ENCODE measurements at regions not wholly inside any gene's neighbourhood (a gene's known extent, or its start where the extent isn't known, plus 50 kb on each side); places are given as distances from the start of the nearest gene placed in this dataset.

DNA sequence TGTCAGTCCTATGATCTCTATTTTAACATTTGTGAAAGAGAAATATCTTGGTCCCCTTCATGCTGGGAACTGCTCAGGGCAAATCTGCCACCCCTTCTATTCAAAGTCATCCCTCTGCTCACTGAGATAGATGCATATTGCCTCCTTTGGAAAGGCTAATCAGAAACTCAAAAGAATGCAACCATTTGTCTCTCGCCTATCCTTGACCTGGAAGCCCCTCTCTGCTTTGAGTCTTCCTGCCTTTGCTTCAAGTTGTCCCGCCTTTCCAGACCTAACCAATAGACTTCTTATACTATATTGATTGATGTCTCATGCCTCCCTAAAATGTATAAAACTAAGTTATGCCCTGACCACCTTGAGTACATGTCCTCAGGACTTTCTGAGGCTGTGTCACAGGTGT is 97.0 kb downstream of the PSAT1 start:
- TF ChIP-seq, protein P1, sequence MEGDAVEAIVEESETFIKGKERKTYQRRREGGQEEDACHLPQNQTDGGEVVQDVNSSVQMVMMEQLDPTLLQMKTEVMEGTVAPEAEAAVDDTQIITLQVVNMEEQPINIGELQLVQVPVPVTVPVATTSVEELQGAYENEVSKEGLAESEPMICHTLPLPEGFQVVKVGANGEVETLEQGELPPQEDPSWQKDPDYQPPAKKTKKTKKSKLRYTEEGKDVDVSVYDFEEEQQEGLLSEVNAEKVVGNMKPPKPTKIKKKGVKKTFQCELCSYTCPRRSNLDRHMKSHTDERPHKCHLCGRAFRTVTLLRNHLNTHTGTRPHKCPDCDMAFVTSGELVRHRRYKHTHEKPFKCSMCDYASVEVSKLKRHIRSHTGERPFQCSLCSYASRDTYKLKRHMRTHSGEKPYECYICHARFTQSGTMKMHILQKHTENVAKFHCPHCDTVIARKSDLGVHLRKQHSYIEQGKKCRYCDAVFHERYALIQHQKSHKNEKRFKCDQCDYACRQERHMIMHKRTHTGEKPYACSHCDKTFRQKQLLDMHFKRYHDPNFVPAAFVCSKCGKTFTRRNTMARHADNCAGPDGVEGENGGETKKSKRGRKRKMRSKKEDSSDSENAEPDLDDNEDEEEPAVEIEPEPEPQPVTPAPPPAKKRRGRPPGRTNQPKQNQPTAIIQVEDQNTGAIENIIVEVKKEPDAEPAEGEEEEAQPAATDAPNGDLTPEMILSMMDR (IDR thresholded peaks at IDR 0.05) = no peak
- no peak for TF ChIP-seq EZH2 (IDR thresholded peaks at IDR 0.05)
- TF ChIP-seq EZH2phosphoT487 (IDR thresholded peaks at IDR 0.05) = no peak
